Transverse colon (tissue), 4 donors: ENCODE measurements at regions not wholly inside any gene's neighbourhood (a gene's known extent, or its start where the extent isn't known, plus 50 kb on each side); places are given as distances from the start of the nearest gene placed in this dataset.

Experiments used
- DNase-seq: peaks from one replicate; pipeline ENCODE4 v3.0.0-alpha.2; 2019
- H3K27ac ChIP-seq, 4 donors: fragments of 200-600 bp; sonication (generic); 2 replicates each; pipeline ENCODE4 v1.5.1; 2016 to 2018; ENCODE audit warnings: inconsistent platforms in 4 of 4
- H3K27me3 ChIP-seq: fragments of 200-600 bp; sonication (generic); 2 replicates; pipeline ENCODE4 v1.5.1; 2017; ENCODE audit warnings: inconsistent platforms
- H3K36me3 ChIP-seq, 4 donors: fragments of 200-600 bp; sonication (generic); 2 replicates each; pipeline ENCODE4 v1.5.1; 2017 to 2019; ENCODE audit warnings: inconsistent platforms in 4 of 4
- H3K4me1 ChIP-seq, 4 donors: fragments of 200-600 bp; sonication (generic); 2 replicates each; pipeline ENCODE4 v1.5.1; 2017 to 2020; ENCODE audit warnings: inconsistent platforms in 4 of 4
- H3K4me3 ChIP-seq, 4 donors: fragments of 200-600 bp; sonication (generic); 1 replicate in 1 of 4; 2 replicates in 3 of 4; pipeline versions ENCODE4 v1.5.1 to v1.6.1; 2017 to 2019; ENCODE audit warnings: inconsistent platforms in 4 of 4
- H3K9me3 ChIP-seq, 2 donors: fragments of 200-600 bp; sonication (generic); 2 replicates each; pipeline ENCODE4 v1.5.1; 2017 to 2019; ENCODE audit warnings: inconsistent platforms in 2 of 2
- CTCF ChIP-seq, 5 experiments: fragments of 200-600 bp in 3 of 5; fragments of 450-650 bp in 2 of 5; sonication (generic) in 3 of 5; IDR thresholded peaks; 1 replicate in 2 of 5; 2 replicates in 3 of 5; pipeline ENCODE4 v1.5.1; 2016 to 2017; ENCODE audit warnings: antibody characterized with exemption in 5 of 5, inconsistent platforms in 3 of 5, mild to moderate bottlenecking in 2 of 5, moderate library complexity in 1 of 5
- EP300 ChIP-seq: sonication (generic); formaldehyde crosslinking; IDR thresholded peaks from one replicate; pipeline ENCODE4 v1.6.1; 2017; ENCODE audit warnings: antibody characterized with exemption, low read depth
- POLR2A ChIP-seq: fragments of 450-650 bp; IDR thresholded peaks from one replicate; pipeline ENCODE4 v1.6.1; 2016; ENCODE audit warnings: antibody characterized with exemption, mild to moderate bottlenecking, moderate library complexity
- POLR2AphosphoS5 ChIP-seq, 3 donors: sonication (generic); formaldehyde crosslinking; IDR thresholded peaks; one replicate each; pipeline ENCODE4 v1.6.1; 2016; ENCODE audit warnings: antibody characterized with exemption in 3 of 3
- WGBS, 2 donors: methylation state at CpG; one replicate each; pipeline ENCODE4 v1.1.5; 2018; ENCODE audit warnings: low coverage in 1 of 2; 5-methylcytosine and 5-hydroxymethylcytosine counted together
- in situ Hi-C, 4 donors: fragments of 200-750 bp; cut with MboI; loops; one replicate each; pipeline versions ENCODE4 v1.15.0 to v1.15.1; 2017; ENCODE audit warnings: low sequenced_read_pairs in 3 of 4, low pct_ligation_motif_present in 1 of 4, low pct_unique_long_range_greater_than_20kb in 1 of 4
- intact Hi-C: fragments of 100-400 bp; cut with DNase I; formaldehyde crosslinking; loops from one replicate; pipeline ENCODE4 v1.15.1; 2023; ENCODE audit warnings: low total_unique reads

GRCh38 chr11:100546714-100547113 lies 140.4 kb upstream of the ARHGAP42 start:
- peaks cover 0 to 6% (median 0%) of the 10 kb centered on the region in 4 donors for H3K4me1 ChIP-seq
- no peak for TF ChIP-seq CTCF (IDR thresholded peaks at IDR 0.05)
- no peak for TF ChIP-seq POLR2A
- TF ChIP-seq POLR2AphosphoS5 (IDR thresholded peaks at IDR 0.05), result no peak
- 67% methylated on average over 2 of the region's 2 CpGs; no CpG with 5 or more reads in 1 of the 2 donors for WGBS, 2 donors
- H3K27me3 ChIP-seq, result no peaks in the 10 kb centered on the region
- no peak overlapping the region for H3K27ac ChIP-seq
- H3K4me3 ChIP-seq, result no peak overlapping the region
- H3K36me3 ChIP-seq, result no peaks in the 10 kb centered on the region
- in situ Hi-C loops, result no loop called here
- intact Hi-C loops, result no loop called here
- peak; percentile 16 for DNase-seq
- no peaks in the 10 kb centered on the region for H3K9me3 ChIP-seq

- H3K27me3 ChIP-seq, result no peaks in the 10 kb centered on the region
- no peak for DNase-seq
- intact Hi-C loops (no loop called here), in situ Hi-C loops (no loop called here)
- H3K9me3 ChIP-seq, result no peaks in the 10 kb centered on the region
- H3K27ac ChIP-seq, result no peak overlapping the region
- 86 to 93% methylated on average over 2 of the region's 2 CpGs for WGBS, 2 donors
- no peak overlapping the region for H3K4me3 ChIP-seq
- no peak for TF ChIP-seq POLR2AphosphoS5 (IDR thresholded peaks at IDR 0.05)
- no peak for TF ChIP-seq POLR2A
- TF ChIP-seq EP300, result no peak
- no peak for TF ChIP-seq CTCF (IDR thresholded peaks at IDR 0.05)
- H3K36me3 ChIP-seq, result no peaks in the 10 kb centered on the region
- H3K4me1 ChIP-seq, result peaks cover 0 to 6% (median 0%) of the 10 kb centered on the region in 4 donors
Observed at GRCh38 chr11:100550298-100550697, 136.8 kb upstream of the ARHGAP42 start.

- DNase-seq, result no peak
- 55 to 60% methylated on average over 4 to 5 of the region's 5 CpGs for WGBS, 2 donors
- peaks cover 0 to 6% (median 0%) of the 10 kb centered on the region in 4 donors for H3K4me1 ChIP-seq
- TF ChIP-seq CTCF (IDR thresholded peaks at IDR 0.05) (no peak), POLR2AphosphoS5 (IDR thresholded peaks at IDR 0.05) (no peak), POLR2A (no peak), EP300 (no peak)
- intact Hi-C loops, result no loop called here
- H3K9me3 ChIP-seq, result no peaks in the 10 kb centered on the region
- in situ Hi-C loops, result no loop called here
- H3K36me3 ChIP-seq, result no peaks in the 10 kb centered on the region
- H3K27me3 ChIP-seq, result no peaks in the 10 kb centered on the region
- no peak overlapping the region for H3K4me3 ChIP-seq
- no peak overlapping the region for H3K27ac ChIP-seq
Observed at GRCh38 chr11:100550912-100551632, 136.0 kb upstream of the ARHGAP42 start.

GRCh38 chr11:100555931-100556330 lies 131.2 kb upstream of the ARHGAP42 start:
- intact Hi-C loops (no loop called here), in situ Hi-C loops (no loop called here)
- Histone ChIP-seq H3K27ac (no peak overlapping the region), H3K9me3 (no peaks in the 10 kb centered on the region), H3K27me3 (no peaks in the 10 kb centered on the region), H3K36me3 (no peaks in the 10 kb centered on the region), H3K4me3 (no peak overlapping the region), H3K4me1 (peaks cover 0 to 7% (median 0%) of the 10 kb centered on the region in 4 donors)
- no peak for DNase-seq
- TF ChIP-seq CTCF (IDR thresholded peaks at IDR 0.05), result no peak
